ENCODE measurements at regions not wholly inside any gene's neighbourhood (a gene's known extent, or its start where the extent isn't known, plus 50 kb on each side); places are given as distances from the start of the nearest gene placed in this dataset.

GRCh38 chr10:7485799-7486198 lies 75.0 kb upstream of the SFMBT2 start:
- Histone ChIP-seq H3K36me3 (replicated peaks in 1 of 2; ENCODE audit: control insufficient read depth in 1 of 2, insufficient read depth in 2 of 2, low read length in 1 of 2) (no peaks in the 10 kb centered on the region), H3K9ac (no peak overlapping the region), H3K27me3 (ENCODE audit: insufficient read depth) (no peaks in the 10 kb centered on the region), H3K79me2 (ENCODE audit: insufficient read depth) (no peaks in the 10 kb centered on the region), H3K4me1 (ENCODE audit: control insufficient read depth in 1 of 2, insufficient read depth in 2 of 2, low read depth in 1 of 2, low read length in 1 of 2) (peaks cover 0 to 5% of the 10 kb centered on the region in 2 experiments; a peak in 1 of 4 replicates), H3K27ac (ENCODE audit: low read depth in 2 of 2, low read length in 1 of 2) (no peak overlapping the region), H3K4me2 (peak overlapping the region; percentile 47; the same call in 1 of the 2 replicates), H4K20me1 (ENCODE audit: insufficient read depth) (no peaks in the 10 kb centered on the region), H3F3A (replicated peaks; ENCODE audit: insufficient read depth) (no peaks in the 10 kb centered on the region), H3K9me3 (no peaks in the 10 kb centered on the region), H3K9me2 (no peaks in the 10 kb centered on the region), H2AFZ (ENCODE audit: low read depth) (0 out of 2 replicates have a peak overlapping the region, but pooled peaks have one; percentile 29), H3K4me3 (ENCODE audit: low read depth in 2 of 2, low read length in 1 of 2) (peak overlapping the region; percentile 14 to 19; a peak in 2 of 4 replicates)
- DNase-seq, result no peak
- 39% methylated on average over 13 of the region's 13 CpGs for WGBS (ENCODE audit: low lambda C conversion rate)
- TF ChIP-seq RXRA (IDR thresholded peaks at IDR 0.05; ENCODE audit: borderline replicate concordance, low read depth) (no peak), FOXM1 (IDR thresholded peaks at IDR 0.05; ENCODE audit: low read depth) (no peak), YY1 (IDR thresholded peaks at IDR 0.05; ENCODE audit: low read depth) (no peak), NRF1 (IDR thresholded peaks at IDR 0.05; ENCODE audit: low read depth, low read length) (no peak), MXI1 (IDR thresholded peaks at IDR 0.05; ENCODE audit: low read depth, low read length) (no peak), GATA2 (CRISPR knock-in tag; IDR thresholded peaks at IDR 0.05) (no peak), EP300 (IDR thresholded peaks at IDR 0.05; ENCODE audit: borderline replicate concordance in 1 of 2, low read depth in 1 of 2, low read length in 1 of 2) (no peak), ELF1 (IDR thresholded peaks at IDR 0.05) (no peak), NFIC (IDR thresholded peaks at IDR 0.05; ENCODE audit: borderline replicate concordance) (no peak), SIN3A (IDR thresholded peaks at IDR 0.05; ENCODE audit: borderline replicate concordance, low read depth, low read length) (no peak), TAF1 (IDR thresholded peaks at IDR 0.05; ENCODE audit: borderline replicate concordance, low read depth, low read length) (no peak), RAD21 (IDR thresholded peaks at IDR 0.05; ENCODE audit: low read length) (no peak), MEF2A (IDR thresholded peaks at IDR 0.05; ENCODE audit: borderline replicate concordance, low read depth) (no peak), CHD2 (IDR thresholded peaks at IDR 0.05; ENCODE audit: low read length, partially characterized antibody) (no peak)
- TF ChIP-seq, protein P1, sequence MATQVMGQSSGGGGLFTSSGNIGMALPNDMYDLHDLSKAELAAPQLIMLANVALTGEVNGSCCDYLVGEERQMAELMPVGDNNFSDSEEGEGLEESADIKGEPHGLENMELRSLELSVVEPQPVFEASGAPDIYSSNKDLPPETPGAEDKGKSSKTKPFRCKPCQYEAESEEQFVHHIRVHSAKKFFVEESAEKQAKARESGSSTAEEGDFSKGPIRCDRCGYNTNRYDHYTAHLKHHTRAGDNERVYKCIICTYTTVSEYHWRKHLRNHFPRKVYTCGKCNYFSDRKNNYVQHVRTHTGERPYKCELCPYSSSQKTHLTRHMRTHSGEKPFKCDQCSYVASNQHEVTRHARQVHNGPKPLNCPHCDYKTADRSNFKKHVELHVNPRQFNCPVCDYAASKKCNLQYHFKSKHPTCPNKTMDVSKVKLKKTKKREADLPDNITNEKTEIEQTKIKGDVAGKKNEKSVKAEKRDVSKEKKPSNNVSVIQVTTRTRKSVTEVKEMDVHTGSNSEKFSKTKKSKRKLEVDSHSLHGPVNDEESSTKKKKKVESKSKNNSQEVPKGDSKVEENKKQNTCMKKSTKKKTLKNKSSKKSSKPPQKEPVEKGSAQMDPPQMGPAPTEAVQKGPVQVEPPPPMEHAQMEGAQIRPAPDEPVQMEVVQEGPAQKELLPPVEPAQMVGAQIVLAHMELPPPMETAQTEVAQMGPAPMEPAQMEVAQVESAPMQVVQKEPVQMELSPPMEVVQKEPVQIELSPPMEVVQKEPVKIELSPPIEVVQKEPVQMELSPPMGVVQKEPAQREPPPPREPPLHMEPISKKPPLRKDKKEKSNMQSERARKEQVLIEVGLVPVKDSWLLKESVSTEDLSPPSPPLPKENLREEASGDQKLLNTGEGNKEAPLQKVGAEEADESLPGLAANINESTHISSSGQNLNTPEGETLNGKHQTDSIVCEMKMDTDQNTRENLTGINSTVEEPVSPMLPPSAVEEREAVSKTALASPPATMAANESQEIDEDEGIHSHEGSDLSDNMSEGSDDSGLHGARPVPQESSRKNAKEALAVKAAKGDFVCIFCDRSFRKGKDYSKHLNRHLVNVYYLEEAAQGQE (IDR thresholded peaks at IDR 0.05; ENCODE audit: low read depth, low read length), result no peak
- TF ChIP-seq, protein P2, sequence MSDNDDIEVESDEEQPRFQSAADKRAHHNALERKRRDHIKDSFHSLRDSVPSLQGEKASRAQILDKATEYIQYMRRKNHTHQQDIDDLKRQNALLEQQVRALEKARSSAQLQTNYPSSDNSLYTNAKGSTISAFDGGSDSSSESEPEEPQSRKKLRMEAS (IDR thresholded peaks at IDR 0.05; ENCODE audit: low read depth), result no peak
- TF ChIP-seq, protein P3, sequence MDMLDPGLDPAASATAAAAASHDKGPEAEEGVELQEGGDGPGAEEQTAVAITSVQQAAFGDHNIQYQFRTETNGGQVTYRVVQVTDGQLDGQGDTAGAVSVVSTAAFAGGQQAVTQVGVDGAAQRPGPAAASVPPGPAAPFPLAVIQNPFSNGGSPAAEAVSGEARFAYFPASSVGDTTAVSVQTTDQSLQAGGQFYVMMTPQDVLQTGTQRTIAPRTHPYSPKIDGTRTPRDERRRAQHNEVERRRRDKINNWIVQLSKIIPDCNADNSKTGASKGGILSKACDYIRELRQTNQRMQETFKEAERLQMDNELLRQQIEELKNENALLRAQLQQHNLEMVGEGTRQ (IDR thresholded peaks at IDR 0.05; ENCODE audit: borderline replicate concordance, low read depth, low read length), result no peak
- TF ChIP-seq, protein P4, sequence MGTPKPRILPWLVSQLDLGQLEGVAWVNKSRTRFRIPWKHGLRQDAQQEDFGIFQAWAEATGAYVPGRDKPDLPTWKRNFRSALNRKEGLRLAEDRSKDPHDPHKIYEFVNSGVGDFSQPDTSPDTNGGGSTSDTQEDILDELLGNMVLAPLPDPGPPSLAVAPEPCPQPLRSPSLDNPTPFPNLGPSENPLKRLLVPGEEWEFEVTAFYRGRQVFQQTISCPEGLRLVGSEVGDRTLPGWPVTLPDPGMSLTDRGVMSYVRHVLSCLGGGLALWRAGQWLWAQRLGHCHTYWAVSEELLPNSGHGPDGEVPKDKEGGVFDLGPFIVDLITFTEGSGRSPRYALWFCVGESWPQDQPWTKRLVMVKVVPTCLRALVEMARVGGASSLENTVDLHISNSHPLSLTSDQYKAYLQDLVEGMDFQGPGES (IDR thresholded peaks at IDR 0.05; ENCODE audit: low read depth, low read length), result no peak
- ChIA-PET POLR2A (no interaction called here), CTCF (no interaction called here)

All from SK-N-SH (cell line).